Loucy (cell line): ENCODE measurements at regions not wholly inside any gene's neighbourhood (a gene's known extent, or its start where the extent isn't known, plus 50 kb on each side); places are given as distances from the start of the nearest gene placed in this dataset.

Source experiments
- H2AFZ ChIP-seq: fragments of 200-600 bp; sonication (generic); 2 replicates; pipeline ENCODE4 v1.6.0; 2016; ENCODE audit warnings: antibody characterized with exemption, mild to moderate bottlenecking, low read length, moderate library complexity
- H3F3A ChIP-seq: fragments of 200-600 bp; 2 replicates; pipeline ENCODE4 v1.6.0; 2016; ENCODE audit warnings: antibody characterized with exemption, low read depth, mild to moderate bottlenecking
- H3K27me3 ChIP-seq: fragments of 200-600 bp; sonication (generic); 2 replicates; pipeline ENCODE4 v1.6.1; 2014; ENCODE audit warnings: low read length, mild to moderate bottlenecking; ENCODE audit not compliant: insufficient read depth, poor library complexity, severe bottlenecking
- H3K36me3 ChIP-seq: fragments of 200-600 bp; sonication (generic); 2 replicates; pipeline ENCODE4 v1.6.1; 2016; ENCODE audit warnings: low read length; ENCODE audit not compliant: insufficient read depth
- H3K4me1 ChIP-seq: fragments of 200-600 bp; sonication (generic); 2 replicates; pipeline ENCODE4 v1.5.1; 2014; ENCODE audit warnings: low read length, mild to moderate bottlenecking; ENCODE audit not compliant: insufficient read depth, poor library complexity, severe bottlenecking
- H3K4me2 ChIP-seq: fragments of 200-600 bp; sonication (generic); 2 replicates; pipeline ENCODE4 v1.6.0; 2014; ENCODE audit warnings: antibody characterized with exemption, low read length, low read depth, mild to moderate bottlenecking; ENCODE audit not compliant: poor library complexity, severe bottlenecking
- H3K4me3 ChIP-seq: fragments of 200-600 bp; sonication (generic); 2 replicates; pipeline ENCODE4 v1.5.1; 2014; ENCODE audit warnings: low read length, mild to moderate bottlenecking, mixed read lengths; ENCODE audit not compliant: poor library complexity, severe bottlenecking
- H3K79me2 ChIP-seq: fragments of 200-600 bp; sonication (generic); 2 replicates; pipeline ENCODE4 v1.6.1; 2014; ENCODE audit warnings: low read length; ENCODE audit not compliant: insufficient read depth
- H3K9ac ChIP-seq: fragments of 200-600 bp; sonication (generic); 2 replicates; pipeline ENCODE4 v1.6.0; 2014; ENCODE audit warnings: mild to moderate bottlenecking, low read depth, low read length, moderate library complexity; ENCODE audit not compliant: poor library complexity, severe bottlenecking
- H3K9me2 ChIP-seq: fragments of 200-600 bp; sonication (generic); replicated peaks from 2 replicates; pipeline ENCODE4 v1.6.1; 2016; ENCODE audit warnings: low read depth, low read length, mixed read lengths
- H3K9me3 ChIP-seq: fragments of 200-600 bp; sonication (generic); 2 replicates; pipeline ENCODE4 v1.6.1; 2014; ENCODE audit warnings: mild to moderate bottlenecking, antibody characterized with exemption, low read length, low read depth; ENCODE audit not compliant: insufficient read depth
- H4K20me1 ChIP-seq: fragments of 200-600 bp; sonication (generic); 2 replicates; pipeline ENCODE4 v1.6.0; 2014; ENCODE audit warnings: antibody characterized with exemption, low read length, mild to moderate bottlenecking; ENCODE audit not compliant: insufficient read depth, poor library complexity, severe bottlenecking
- EZH2phosphoT487 ChIP-seq: fragments of 200-600 bp; IDR thresholded peaks from 2 replicates; pipeline ENCODE4 v1.6.1; 2018; ENCODE audit warnings: antibody characterized with exemption, mild to moderate bottlenecking, moderate library complexity, borderline replicate concordance
- TF ChIP-seq, protein P1 (sequence below): fragments of 200-600 bp; sonication (generic); conservative IDR thresholded peaks from 2 replicates; pipeline ENCODE4 v1.5.1; 2014; ENCODE audit warnings: mild to moderate bottlenecking, antibody characterized with exemption, low read length

DNA sequence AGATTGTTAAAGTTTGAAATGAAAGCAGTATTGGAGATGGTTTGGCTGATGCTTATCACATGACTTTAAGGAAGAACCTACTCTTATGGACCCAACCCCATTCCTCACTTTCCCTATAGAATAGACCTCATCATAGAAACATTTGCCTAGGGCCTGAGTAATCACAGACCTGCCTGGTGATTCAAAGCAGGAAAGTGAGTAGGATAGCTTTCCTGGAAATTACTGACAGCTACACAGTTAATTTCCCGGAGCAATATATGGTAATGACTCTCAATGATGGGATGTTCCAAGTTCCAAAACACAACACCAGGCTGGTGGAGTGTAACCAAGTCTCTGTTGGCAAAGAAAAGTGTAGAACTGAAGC is 233.8 kb downstream of the SIM1 start:
- H3K4me3 ChIP-seq, result no peak overlapping the region
- H3K4me1 ChIP-seq, result peaks cover 23% of the 10 kb centered on the region
- 0 out of 2 replicates have a peak overlapping the region, but pooled peaks have one; percentile 44 for H2AFZ ChIP-seq

DNA sequence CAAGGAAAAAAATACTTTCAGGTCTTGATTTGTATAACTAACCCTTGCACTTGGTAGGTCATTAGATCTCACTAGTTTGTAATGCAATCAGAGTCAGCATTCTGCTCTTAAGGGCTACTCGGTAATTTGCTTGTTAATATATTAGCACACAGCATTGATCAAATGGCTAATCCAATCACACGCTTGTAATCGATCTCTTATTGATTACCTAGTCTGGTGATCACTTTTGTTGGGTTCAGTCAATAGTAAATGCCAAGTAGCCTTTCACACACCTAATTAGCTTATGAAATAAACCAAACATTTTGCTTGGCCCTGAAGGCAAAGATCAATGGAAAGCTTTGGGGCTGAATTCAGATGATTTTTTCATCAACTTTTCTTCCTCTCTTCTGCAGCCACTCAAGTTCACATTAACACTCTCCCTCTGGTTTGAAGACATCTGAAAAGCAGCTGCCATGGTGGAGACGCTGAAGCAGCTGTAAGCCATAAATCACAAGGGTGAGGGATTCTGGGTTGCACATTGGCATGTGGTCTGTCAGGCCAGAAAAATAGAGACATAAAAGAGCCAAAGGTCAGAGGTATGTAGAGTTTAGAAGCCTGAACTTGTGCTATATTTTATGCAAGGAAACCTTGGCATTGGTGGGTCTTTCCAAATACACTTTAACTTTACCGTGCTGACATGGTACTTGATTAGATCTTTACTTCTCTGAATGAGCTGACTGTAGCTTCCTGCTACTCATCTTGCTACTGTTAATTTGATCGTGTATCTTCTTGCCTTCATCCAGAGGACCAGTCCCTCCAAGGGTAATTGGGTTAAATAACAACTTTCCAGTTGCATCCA is 234.4 kb downstream of the SIM1 start:
- Histone ChIP-seq H3K4me2 (no peak overlapping the region), H3K4me1 (peaks cover 23% of the 10 kb centered on the region), H3K27me3 (no peaks in the 10 kb centered on the region), H3K9me3 (no peaks in the 10 kb centered on the region), H3K9me2 (no peaks in the 10 kb centered on the region), H3F3A (no peaks in the 10 kb centered on the region), H3K36me3 (no peaks in the 10 kb centered on the region), H2AFZ (0 out of 2 replicates have a peak overlapping the region, but pooled peaks have one; percentile 44), H4K20me1 (no peaks in the 10 kb centered on the region), H3K79me2 (no peaks in the 10 kb centered on the region), H3K9ac (no peak overlapping the region), H3K4me3 (no peak overlapping the region)
- no peak for TF ChIP-seq EZH2phosphoT487
- TF ChIP-seq, protein P1, sequence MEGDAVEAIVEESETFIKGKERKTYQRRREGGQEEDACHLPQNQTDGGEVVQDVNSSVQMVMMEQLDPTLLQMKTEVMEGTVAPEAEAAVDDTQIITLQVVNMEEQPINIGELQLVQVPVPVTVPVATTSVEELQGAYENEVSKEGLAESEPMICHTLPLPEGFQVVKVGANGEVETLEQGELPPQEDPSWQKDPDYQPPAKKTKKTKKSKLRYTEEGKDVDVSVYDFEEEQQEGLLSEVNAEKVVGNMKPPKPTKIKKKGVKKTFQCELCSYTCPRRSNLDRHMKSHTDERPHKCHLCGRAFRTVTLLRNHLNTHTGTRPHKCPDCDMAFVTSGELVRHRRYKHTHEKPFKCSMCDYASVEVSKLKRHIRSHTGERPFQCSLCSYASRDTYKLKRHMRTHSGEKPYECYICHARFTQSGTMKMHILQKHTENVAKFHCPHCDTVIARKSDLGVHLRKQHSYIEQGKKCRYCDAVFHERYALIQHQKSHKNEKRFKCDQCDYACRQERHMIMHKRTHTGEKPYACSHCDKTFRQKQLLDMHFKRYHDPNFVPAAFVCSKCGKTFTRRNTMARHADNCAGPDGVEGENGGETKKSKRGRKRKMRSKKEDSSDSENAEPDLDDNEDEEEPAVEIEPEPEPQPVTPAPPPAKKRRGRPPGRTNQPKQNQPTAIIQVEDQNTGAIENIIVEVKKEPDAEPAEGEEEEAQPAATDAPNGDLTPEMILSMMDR, result no peak

More for the DNA sequence above, 233.8 kb downstream of the SIM1 start:
- no peaks in the 10 kb centered on the region for H3K27me3 ChIP-seq
- H3F3A ChIP-seq, result no peaks in the 10 kb centered on the region
- H3K4me2 ChIP-seq, result no peak overlapping the region
- no peaks in the 10 kb centered on the region for H4K20me1 ChIP-seq
- no peaks in the 10 kb centered on the region for H3K36me3 ChIP-seq
- H3K79me2 ChIP-seq, result no peaks in the 10 kb centered on the region
- no peak for TF ChIP-seq EZH2phosphoT487
- TF ChIP-seq, protein P1, result no peak
- H3K9me2 ChIP-seq, result no peaks in the 10 kb centered on the region
- no peaks in the 10 kb centered on the region for H3K9me3 ChIP-seq
- H3K9ac ChIP-seq, result no peak overlapping the region

DNA sequence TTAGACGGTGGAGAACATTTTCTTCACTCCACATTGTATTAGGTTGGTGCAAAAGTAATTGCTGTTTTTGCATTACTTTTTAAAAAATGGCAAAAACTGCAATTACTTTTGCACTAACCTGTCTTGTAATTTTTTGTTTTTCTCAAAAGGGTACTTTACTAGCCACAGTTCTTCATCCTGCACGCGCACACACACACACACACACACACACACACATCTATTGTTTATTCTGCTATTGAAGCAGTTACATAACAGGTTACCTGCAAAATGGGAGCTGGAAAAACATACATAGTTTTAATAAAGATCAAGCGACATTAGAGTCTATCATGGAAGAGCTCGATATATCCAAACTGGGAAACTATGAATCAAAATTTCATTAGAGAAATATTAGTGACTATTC is 235.2 kb downstream of the SIM1 start:
- TF ChIP-seq EZH2phosphoT487, result no peak
- TF ChIP-seq, protein P1, result no peak
- H2AFZ ChIP-seq, result no peak overlapping the region
- no peak overlapping the region for H3K9ac ChIP-seq

More for the DNA sequence above, 235.2 kb downstream of the SIM1 start:
- no peaks in the 10 kb centered on the region for H3K36me3 ChIP-seq
- no peak overlapping the region for H3K4me2 ChIP-seq
- peaks cover 23% of the 10 kb centered on the region for H3K4me1 ChIP-seq
- no peaks in the 10 kb centered on the region for H4K20me1 ChIP-seq
- no peaks in the 10 kb centered on the region for H3K27me3 ChIP-seq
- no peaks in the 10 kb centered on the region for H3F3A ChIP-seq
- H3K79me2 ChIP-seq, result no peaks in the 10 kb centered on the region
- H3K9me3 ChIP-seq, result no peaks in the 10 kb centered on the region
- no peaks in the 10 kb centered on the region for H3K9me2 ChIP-seq
- no peak overlapping the region for H3K4me3 ChIP-seq
